ENCODE measurements at regions not wholly inside any gene's neighbourhood (a gene's known extent, or its start where the extent isn't known, plus 50 kb on each side); places are given as distances from the start of the nearest gene placed in this dataset.
"Not testable (repeated sequence)": the region's sequence is repeated elsewhere in the genome, so short reads cannot be mapped to it uniquely, and the experiment has no call there.

GRCh38 chr5:36426070-36426469, 124.4 kb upstream of the RANBP3L start:
- DNase-seq: not testable (repeated sequence)

GRCh38 chr5:36435516-36435915, 133.8 kb upstream of the RANBP3L start:
- DNase-seq: no peak

GRCh38 chr5:36436306-36436705, 134.6 kb upstream of the RANBP3L start:
- no peak for DNase-seq

GRCh38 chr5:36438765-36439561, 137.3 kb upstream of the RANBP3L start:
- DNase-seq: no peak

- DNase-seq: no peak
These were observed 138.6 kb upstream of the RANBP3L start for GRCh38 chr5:36440300-36440699.

GRCh38 chr5:36441280-36441679, 139.6 kb upstream of the RANBP3L start:
- no peak for DNase-seq

- DNase-seq: no peak
These were observed 140.7 kb upstream of the RANBP3L start for GRCh38 chr5:36442352-36442751.

- DNase-seq: no peak
These were observed 141.1 kb upstream of the RANBP3L start for GRCh38 chr5:36442796-36443195.

- DNase-seq: no peak
These were observed 142.2 kb upstream of the RANBP3L start for GRCh38 chr5:36443941-36444340.

GRCh38 chr5:36444582-36445418, 143.1 kb upstream of the RANBP3L start:
- DNase-seq: peak; percentile 41

GRCh38 chr5:36447776-36448175, 146.1 kb upstream of the RANBP3L start:
- no peak for DNase-seq

- DNase-seq: no peak
These were observed 148.7 kb upstream of the RANBP3L start for GRCh38 chr5:36450229-36451014.

- peak; percentile 50 for DNase-seq
These were observed 150.8 kb upstream of the RANBP3L start for GRCh38 chr5:36452424-36453006.

GRCh38 chr5:36457511-36458270, 148.7 kb upstream of the SLC1A3 start:
- DNase-seq: no peak

- no peak for DNase-seq
These were observed 147.7 kb upstream of the SLC1A3 start for GRCh38 chr5:36458746-36459145.

- DNase-seq: no peak
These were observed 146.9 kb upstream of the SLC1A3 start for GRCh38 chr5:36459176-36460135.

GRCh38 chr5:36462295-36463021, 143.9 kb upstream of the SLC1A3 start:
- DNase-seq: no peak

- DNase-seq: not testable (repeated sequence)
These were observed 130.5 kb upstream of the SLC1A3 start for GRCh38 chr5:36475942-36476341.

GRCh38 chr5:36478646-36479317, 127.6 kb upstream of the SLC1A3 start:
- DNase-seq: no peak

Data from tongue (tissue), 1 donor.